Neural cell (in vitro differentiated cells): ENCODE measurements at regions not wholly inside any gene's neighbourhood (a gene's known extent, or its start where the extent isn't known, plus 50 kb on each side); places are given as distances from the start of the nearest gene placed in this dataset.
A peak's percentile ranks its signal among the peaks of the same experiment; 100 is the strongest.

Source experiments
- H2AFZ ChIP-seq: fragments of 200-600, 300-800 bp; sonication (generic), shearing (Covaris generic); 2 replicates; pipeline ENCODE4 v1.6.0; 2014; ENCODE audit warnings: low read depth, mild to moderate bottlenecking, antibody characterized with exemption, low read length, moderate library complexity
- H3F3A ChIP-seq: fragments of 200-600 bp; shearing (Covaris generic); 2 replicates; pipeline ENCODE4 v1.6.1; 2016; ENCODE audit warnings: mild to moderate bottlenecking, moderate library complexity, mixed read lengths, antibody characterized with exemption, low read length; ENCODE audit not compliant: insufficient read depth, poor library complexity, severe bottlenecking
- H3K27ac ChIP-seq: fragments of 200-600, 300-800 bp; sonication (generic), shearing (Covaris generic); 2 replicates; pipeline ENCODE4 v1.5.1; 2014; ENCODE audit warnings: mild to moderate bottlenecking, low read length, moderate library complexity
- H3K27me3 ChIP-seq: fragments of 300-800, 200-600 bp; sonication (generic), shearing (Covaris generic); 2 replicates; pipeline ENCODE4 v1.6.0; 2014; ENCODE audit warnings: mild to moderate bottlenecking, low read depth, low read length, moderate library complexity; ENCODE audit not compliant: insufficient read depth
- H3K36me3 ChIP-seq: fragments of 300-800, 200-600 bp; sonication (generic), shearing (Covaris generic); 2 replicates; pipeline ENCODE4 v1.5.1; 2014; ENCODE audit warnings: mild to moderate bottlenecking, antibody characterized with exemption, low read length, moderate library complexity; ENCODE audit not compliant: insufficient read depth
- H3K4me2 ChIP-seq: fragments of 300-800, 200-600 bp; sonication (generic), shearing (Covaris generic); 2 replicates; pipeline ENCODE4 v1.6.0; 2014; ENCODE audit warnings: mild to moderate bottlenecking, low read length
- H3K4me3 ChIP-seq: fragments of 300-800, 200-600 bp; sonication (generic), shearing (Covaris generic); 2 replicates; pipeline ENCODE4 v1.5.1; 2014; ENCODE audit warnings: mild to moderate bottlenecking, low read length, moderate library complexity
- H3K79me2 ChIP-seq: fragments of 200-600 bp; shearing (Covaris generic); replicated peaks from 2 replicates; pipeline ENCODE4 v1.6.0; 2014; ENCODE audit warnings: mild to moderate bottlenecking, low read length, moderate library complexity; ENCODE audit not compliant: insufficient read depth
- H3K9ac ChIP-seq: fragments of 300-800, 200-600 bp; sonication (generic), shearing (Covaris generic); 2 replicates; pipeline ENCODE4 v1.6.1; 2016; ENCODE audit warnings: mild to moderate bottlenecking, low read length, mixed read lengths
- H3K9me2 ChIP-seq: fragments of 200-600 bp; shearing (Covaris generic); 2 replicates; pipeline ENCODE4 v1.6.1; 2016; ENCODE audit warnings: mild to moderate bottlenecking, low read length, mixed read lengths; ENCODE audit not compliant: insufficient read depth
- H3K9me3 ChIP-seq: fragments of 200-600, 300-800 bp; sonication (generic), shearing (Covaris generic); 2 replicates; pipeline ENCODE4 v1.6.1; 2016; ENCODE audit warnings: mild to moderate bottlenecking, mixed run types, low read length, moderate library complexity, mixed read lengths
- H4K20me1 ChIP-seq: fragments of 200-600 bp; shearing (Covaris generic); 2 replicates; pipeline ENCODE4 v1.6.1; 2016; ENCODE audit warnings: mild to moderate bottlenecking, mixed run types; ENCODE audit not compliant: insufficient read depth
- EP300 ChIP-seq: fragments of 450-650 bp; conservative IDR thresholded peaks from 2 replicates; pipeline ENCODE4 v1.6.1; 2014; ENCODE audit warnings: antibody characterized with exemption, mild to moderate bottlenecking, moderate library complexity; ENCODE audit not compliant: poor library complexity, severe bottlenecking
- EZH2 ChIP-seq: fragments of 200-600, 300-800 bp; shearing (Covaris generic), sonication (generic); IDR thresholded peaks from 2 replicates; pipeline ENCODE4 v1.6.1; 2014; ENCODE audit warnings: antibody characterized with exemption, low read length, borderline replicate concordance, mild to moderate bottlenecking; ENCODE audit not compliant: insufficient read depth, poor library complexity, severe bottlenecking
- MXI1 ChIP-seq: fragments of 450-650 bp; conservative IDR thresholded peaks from 2 replicates; pipeline ENCODE4 v1.6.1; 2014; ENCODE audit warnings: antibody characterized with exemption, mild to moderate bottlenecking; ENCODE audit not compliant: poor library complexity, severe bottlenecking
- POLR2AphosphoS5 ChIP-seq: IDR thresholded peaks from 2 replicates; pipeline ENCODE4 v1.6.1; 2012
- RAD21 ChIP-seq: fragments of 450-650 bp; conservative IDR thresholded peaks from 2 replicates; pipeline ENCODE4 v1.6.1; 2014; ENCODE audit warnings: antibody characterized with exemption, mild to moderate bottlenecking, moderate library complexity
- SMC3 ChIP-seq: fragments of 450-650 bp; conservative IDR thresholded peaks from 2 replicates; pipeline ENCODE4 v1.6.1; 2014; ENCODE audit warnings: antibody characterized with exemption, mild to moderate bottlenecking, moderate library complexity; ENCODE audit not compliant: poor library complexity
- TAF1 ChIP-seq: IDR thresholded peaks from 2 replicates; pipeline ENCODE4 v1.6.1; 2012; ENCODE audit warnings: low read depth
- TF ChIP-seq, protein P1 (sequence below): IDR thresholded peaks from 2 replicates; pipeline ENCODE4 v1.6.1; 2012; ENCODE audit warnings: borderline replicate concordance
- TF ChIP-seq, protein P2 (sequence below): fragments of 450-650 bp; IDR thresholded peaks from 2 replicates; pipeline ENCODE4 v1.5.1; 2014; ENCODE audit warnings: antibody characterized with exemption, mild to moderate bottlenecking, moderate library complexity; ENCODE audit not compliant: poor library complexity, severe bottlenecking

DNA sequence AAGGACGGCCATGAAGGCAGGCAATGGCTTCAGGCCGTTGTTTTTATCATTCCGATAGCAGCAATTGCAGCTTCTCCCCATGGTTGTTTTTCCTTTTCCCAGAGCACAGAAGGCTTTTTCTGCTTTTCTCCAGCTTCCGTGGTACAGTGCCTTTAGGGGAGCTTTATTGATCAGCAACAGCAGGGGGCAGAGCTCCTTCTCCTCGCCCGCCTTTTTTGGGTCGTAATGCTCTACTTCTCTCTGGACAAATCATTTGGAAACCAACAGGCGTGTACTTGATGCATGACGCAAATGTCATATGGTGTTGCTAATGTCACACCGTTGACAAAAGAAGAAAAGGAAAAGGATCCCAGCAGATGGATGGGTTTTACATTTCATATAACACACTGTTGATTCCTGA is 79.7 kb upstream of the SNRK start:
- H3K9me3 ChIP-seq = no peaks in the 10 kb centered on the region
- H3K36me3 ChIP-seq = no peaks in the 10 kb centered on the region
- H3F3A ChIP-seq = peaks cover 5% of the 10 kb centered on the region
- no peaks in the 10 kb centered on the region for H3K27me3 ChIP-seq
- no peak overlapping the region for H3K27ac ChIP-seq
- H3K79me2 ChIP-seq = no peaks in the 10 kb centered on the region
- no peak overlapping the region for H3K9ac ChIP-seq
- no peaks in the 10 kb centered on the region for H3K9me2 ChIP-seq
- no peak overlapping the region for H2AFZ ChIP-seq
- TF ChIP-seq, protein P1, sequence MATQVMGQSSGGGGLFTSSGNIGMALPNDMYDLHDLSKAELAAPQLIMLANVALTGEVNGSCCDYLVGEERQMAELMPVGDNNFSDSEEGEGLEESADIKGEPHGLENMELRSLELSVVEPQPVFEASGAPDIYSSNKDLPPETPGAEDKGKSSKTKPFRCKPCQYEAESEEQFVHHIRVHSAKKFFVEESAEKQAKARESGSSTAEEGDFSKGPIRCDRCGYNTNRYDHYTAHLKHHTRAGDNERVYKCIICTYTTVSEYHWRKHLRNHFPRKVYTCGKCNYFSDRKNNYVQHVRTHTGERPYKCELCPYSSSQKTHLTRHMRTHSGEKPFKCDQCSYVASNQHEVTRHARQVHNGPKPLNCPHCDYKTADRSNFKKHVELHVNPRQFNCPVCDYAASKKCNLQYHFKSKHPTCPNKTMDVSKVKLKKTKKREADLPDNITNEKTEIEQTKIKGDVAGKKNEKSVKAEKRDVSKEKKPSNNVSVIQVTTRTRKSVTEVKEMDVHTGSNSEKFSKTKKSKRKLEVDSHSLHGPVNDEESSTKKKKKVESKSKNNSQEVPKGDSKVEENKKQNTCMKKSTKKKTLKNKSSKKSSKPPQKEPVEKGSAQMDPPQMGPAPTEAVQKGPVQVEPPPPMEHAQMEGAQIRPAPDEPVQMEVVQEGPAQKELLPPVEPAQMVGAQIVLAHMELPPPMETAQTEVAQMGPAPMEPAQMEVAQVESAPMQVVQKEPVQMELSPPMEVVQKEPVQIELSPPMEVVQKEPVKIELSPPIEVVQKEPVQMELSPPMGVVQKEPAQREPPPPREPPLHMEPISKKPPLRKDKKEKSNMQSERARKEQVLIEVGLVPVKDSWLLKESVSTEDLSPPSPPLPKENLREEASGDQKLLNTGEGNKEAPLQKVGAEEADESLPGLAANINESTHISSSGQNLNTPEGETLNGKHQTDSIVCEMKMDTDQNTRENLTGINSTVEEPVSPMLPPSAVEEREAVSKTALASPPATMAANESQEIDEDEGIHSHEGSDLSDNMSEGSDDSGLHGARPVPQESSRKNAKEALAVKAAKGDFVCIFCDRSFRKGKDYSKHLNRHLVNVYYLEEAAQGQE = no peak
- TF ChIP-seq TAF1 (no peak), MXI1 (no peak), EP300 (no peak), RAD21 (no peak)
- TF ChIP-seq, protein P2, sequence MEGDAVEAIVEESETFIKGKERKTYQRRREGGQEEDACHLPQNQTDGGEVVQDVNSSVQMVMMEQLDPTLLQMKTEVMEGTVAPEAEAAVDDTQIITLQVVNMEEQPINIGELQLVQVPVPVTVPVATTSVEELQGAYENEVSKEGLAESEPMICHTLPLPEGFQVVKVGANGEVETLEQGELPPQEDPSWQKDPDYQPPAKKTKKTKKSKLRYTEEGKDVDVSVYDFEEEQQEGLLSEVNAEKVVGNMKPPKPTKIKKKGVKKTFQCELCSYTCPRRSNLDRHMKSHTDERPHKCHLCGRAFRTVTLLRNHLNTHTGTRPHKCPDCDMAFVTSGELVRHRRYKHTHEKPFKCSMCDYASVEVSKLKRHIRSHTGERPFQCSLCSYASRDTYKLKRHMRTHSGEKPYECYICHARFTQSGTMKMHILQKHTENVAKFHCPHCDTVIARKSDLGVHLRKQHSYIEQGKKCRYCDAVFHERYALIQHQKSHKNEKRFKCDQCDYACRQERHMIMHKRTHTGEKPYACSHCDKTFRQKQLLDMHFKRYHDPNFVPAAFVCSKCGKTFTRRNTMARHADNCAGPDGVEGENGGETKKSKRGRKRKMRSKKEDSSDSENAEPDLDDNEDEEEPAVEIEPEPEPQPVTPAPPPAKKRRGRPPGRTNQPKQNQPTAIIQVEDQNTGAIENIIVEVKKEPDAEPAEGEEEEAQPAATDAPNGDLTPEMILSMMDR = peak; percentile 38
- no peak overlapping the region for H3K4me2 ChIP-seq
- no peaks in the 10 kb centered on the region for H4K20me1 ChIP-seq
- no peak overlapping the region for H3K4me3 ChIP-seq

DNA sequence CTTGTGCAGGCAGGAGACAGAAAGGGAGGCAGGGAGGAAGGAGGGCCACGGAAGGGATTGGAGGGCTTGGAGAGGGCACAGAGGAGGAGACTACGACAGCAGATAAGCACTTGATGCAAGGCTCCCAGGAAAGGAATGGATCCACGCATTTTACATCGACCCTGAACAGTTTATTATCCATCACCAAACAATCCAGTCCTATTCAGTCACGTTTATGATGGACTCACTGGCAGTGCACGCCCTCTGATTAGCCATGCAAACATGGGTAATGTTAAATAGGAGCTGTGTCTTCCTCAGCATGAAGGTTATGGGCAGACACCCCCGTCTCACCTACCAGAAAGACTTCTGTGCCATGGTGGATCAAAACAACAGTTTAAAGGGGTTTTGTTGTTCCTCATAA is 80.2 kb upstream of the SNRK start:
- H3K4me2 ChIP-seq = no peak overlapping the region
- H3K36me3 ChIP-seq = no peaks in the 10 kb centered on the region
- H3K27ac ChIP-seq = no peak overlapping the region
- H4K20me1 ChIP-seq = no peaks in the 10 kb centered on the region
- no peak overlapping the region for H2AFZ ChIP-seq
- no peaks in the 10 kb centered on the region for H3K9me3 ChIP-seq
- no peaks in the 10 kb centered on the region for H3K27me3 ChIP-seq
- H3K9me2 ChIP-seq = no peaks in the 10 kb centered on the region
- H3K79me2 ChIP-seq = no peaks in the 10 kb centered on the region
- H3F3A ChIP-seq = peaks cover 5% of the 10 kb centered on the region
- TF ChIP-seq, protein P2 = no peak
- no peak for TF ChIP-seq MXI1
- TF ChIP-seq EZH2 = no peak
- no peak for TF ChIP-seq RAD21
- TF ChIP-seq, protein P1 = no peak
- no peak for TF ChIP-seq EP300
- TF ChIP-seq SMC3 = no peak
- no peak for TF ChIP-seq TAF1
- no peak for TF ChIP-seq POLR2AphosphoS5
- H3K9ac ChIP-seq = no peak overlapping the region
- no peak overlapping the region for H3K4me3 ChIP-seq
